Hepatocyte (in vitro differentiated cells): ENCODE measurements at regions not wholly inside any gene's neighbourhood (a gene's known extent, or its start where the extent isn't known, plus 50 kb on each side); places are given as distances from the start of the nearest gene placed in this dataset.

Experiments used
- EZH2 ChIP-seq: fragments of 200-600 bp; sonication (generic); IDR thresholded peaks from 2 replicates; pipeline ENCODE4 v1.6.1; 2016; ENCODE audit warnings: antibody characterized with exemption, mild to moderate bottlenecking, borderline replicate concordance
- TF ChIP-seq, protein P1 (sequence below): fragments of 200-600 bp; sonication (generic); IDR thresholded peaks from 2 replicates; pipeline ENCODE4 v1.5.1; 2016; ENCODE audit warnings: antibody characterized with exemption, mild to moderate bottlenecking; ENCODE audit not compliant: poor library complexity

DNA sequence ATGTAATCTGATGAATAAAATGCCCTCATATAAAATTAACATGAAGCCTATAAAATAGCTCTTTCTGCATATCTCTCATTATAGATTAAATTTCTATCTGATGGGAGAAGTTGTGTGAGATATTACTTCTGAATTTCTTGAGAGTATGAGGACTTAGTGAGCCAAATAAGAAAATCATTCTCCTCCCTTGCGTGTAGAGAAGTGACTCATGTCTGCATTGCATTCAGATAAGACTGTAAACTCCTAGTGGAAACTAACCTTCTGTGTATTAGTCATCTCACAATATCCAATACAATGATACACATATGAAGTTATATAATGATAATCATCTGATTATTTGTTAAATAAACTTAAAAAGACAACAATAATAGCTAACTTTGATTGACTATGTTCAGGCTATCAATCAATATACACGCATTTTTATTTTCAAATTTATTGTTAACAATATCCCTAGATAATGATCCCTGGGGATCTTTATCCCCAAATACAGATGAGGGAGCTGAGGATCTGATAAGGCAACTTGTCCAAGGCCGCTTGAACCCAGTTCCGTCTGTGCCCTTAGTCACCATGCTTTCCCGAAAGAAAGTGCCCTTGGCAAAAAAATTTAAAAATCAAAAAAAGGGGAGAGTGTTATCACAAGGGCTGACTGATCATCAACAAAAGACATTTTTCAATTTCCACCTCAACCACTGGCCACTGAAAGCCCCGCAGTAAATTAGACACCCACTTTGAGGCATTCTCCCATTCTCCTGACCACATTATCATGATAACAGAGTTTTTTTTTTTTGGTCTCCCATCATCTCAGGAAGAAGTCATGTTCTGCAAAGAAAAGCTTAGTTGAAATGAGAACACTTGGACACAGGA, 189.2 kb upstream of the RASSF8 start:
- TF ChIP-seq, protein P1, sequence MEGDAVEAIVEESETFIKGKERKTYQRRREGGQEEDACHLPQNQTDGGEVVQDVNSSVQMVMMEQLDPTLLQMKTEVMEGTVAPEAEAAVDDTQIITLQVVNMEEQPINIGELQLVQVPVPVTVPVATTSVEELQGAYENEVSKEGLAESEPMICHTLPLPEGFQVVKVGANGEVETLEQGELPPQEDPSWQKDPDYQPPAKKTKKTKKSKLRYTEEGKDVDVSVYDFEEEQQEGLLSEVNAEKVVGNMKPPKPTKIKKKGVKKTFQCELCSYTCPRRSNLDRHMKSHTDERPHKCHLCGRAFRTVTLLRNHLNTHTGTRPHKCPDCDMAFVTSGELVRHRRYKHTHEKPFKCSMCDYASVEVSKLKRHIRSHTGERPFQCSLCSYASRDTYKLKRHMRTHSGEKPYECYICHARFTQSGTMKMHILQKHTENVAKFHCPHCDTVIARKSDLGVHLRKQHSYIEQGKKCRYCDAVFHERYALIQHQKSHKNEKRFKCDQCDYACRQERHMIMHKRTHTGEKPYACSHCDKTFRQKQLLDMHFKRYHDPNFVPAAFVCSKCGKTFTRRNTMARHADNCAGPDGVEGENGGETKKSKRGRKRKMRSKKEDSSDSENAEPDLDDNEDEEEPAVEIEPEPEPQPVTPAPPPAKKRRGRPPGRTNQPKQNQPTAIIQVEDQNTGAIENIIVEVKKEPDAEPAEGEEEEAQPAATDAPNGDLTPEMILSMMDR = no peak
- no peak for TF ChIP-seq EZH2
